Erythroblast (primary cell): ENCODE measurements at regions not wholly inside any gene's neighbourhood (a gene's known extent, or its start where the extent isn't known, plus 50 kb on each side); places are given as distances from the start of the nearest gene placed in this dataset.

ENCODE experiments used
- GATA1 ChIP-seq: IDR thresholded peaks from 2 replicates; pipeline ENCODE4 v1.6.1; 2011; ENCODE audit warnings: low read depth, mild to moderate bottlenecking, control low read depth, low read length, moderate library complexity
- POLR2A ChIP-seq: IDR thresholded peaks from 2 replicates; pipeline ENCODE4 v1.6.1; 2011; ENCODE audit warnings: mild to moderate bottlenecking, low read length

DNA sequence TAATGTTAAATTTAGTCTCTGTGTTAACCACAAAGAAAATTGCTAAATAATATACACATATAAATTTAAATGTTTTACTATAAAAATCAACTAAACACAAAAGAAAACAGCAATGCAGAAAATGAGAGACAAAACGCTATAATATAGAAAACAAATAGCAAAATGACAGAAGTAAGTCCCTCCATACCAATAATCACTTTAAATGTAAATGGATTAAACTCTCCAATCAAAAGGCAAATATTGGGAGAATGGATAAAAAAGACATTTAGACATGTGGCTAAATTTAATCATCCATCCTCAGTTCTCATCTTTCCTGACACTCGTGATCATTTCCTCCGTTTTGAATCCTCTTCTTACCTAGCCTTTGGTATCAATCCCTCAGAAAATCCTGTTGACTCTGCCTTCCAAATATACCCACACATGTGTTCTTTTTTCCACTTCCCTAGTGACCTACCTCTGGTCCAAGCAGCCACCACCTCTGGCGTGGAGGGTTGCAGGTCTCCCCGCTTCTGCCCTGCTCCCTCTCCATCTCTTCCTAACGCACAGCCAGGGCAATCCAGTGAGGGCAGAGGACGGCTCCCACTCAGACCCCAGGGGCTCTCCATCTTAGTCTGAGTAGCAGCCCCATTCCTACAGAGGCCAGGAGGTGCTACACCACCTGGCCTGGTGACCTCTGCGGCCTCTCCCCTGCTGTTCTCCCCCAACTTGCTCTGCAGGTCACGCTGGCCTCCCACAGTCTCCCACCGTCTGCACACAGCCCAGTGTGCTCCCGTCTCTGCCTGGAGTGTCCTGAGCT, 149.2 kb downstream of the RNASET2 start:
- TF ChIP-seq POLR2A (no peak), GATA1 (no peak)
